NCI-H2029 treated with DMSO at 0.1 percent for 48 hours (cell line): ENCODE measurements at regions not wholly inside any gene's neighbourhood (a gene's known extent, or its start where the extent isn't known, plus 50 kb on each side); places are given as distances from the start of the nearest gene placed in this dataset.
"Not testable (repeated sequence)": the region's sequence is repeated elsewhere in the genome, so short reads cannot be mapped to it uniquely, and the experiment has no call there.

ENCODE experiments used
- DNase-seq: peaks from one replicate; lab custom pipeline; 2025; lab: John Stamatoyannopoulos, UW

GRCh38 chr7:89771003-89771636, 383.1 kb upstream of the STEAP1 start:
- DNase-seq: no peak

- DNase-seq: no peak
Measured at GRCh38 chr7:89772276-89772675, 382.0 kb upstream of the STEAP1 start.

GRCh38 chr7:89773611-89774010, 380.7 kb upstream of the STEAP1 start:
- no peak for DNase-seq

- DNase-seq: no peak
Measured at GRCh38 chr7:89775459-89775858, 378.8 kb upstream of the STEAP1 start.

GRCh38 chr7:89776980-89777379, 377.3 kb upstream of the STEAP1 start:
- DNase-seq: no peak

GRCh38 chr7:89777499-89777898, 376.8 kb upstream of the STEAP1 start:
- DNase-seq: no peak

- no peak for DNase-seq
Measured at GRCh38 chr7:89780291-89780690, 374.0 kb upstream of the STEAP1 start.

- DNase-seq: no peak
Measured at GRCh38 chr7:89796481-89796880, 357.8 kb upstream of the STEAP1 start.

- no peak for DNase-seq
Measured at GRCh38 chr7:89797965-89798598, 356.2 kb upstream of the STEAP1 start.

- DNase-seq: no peak
Measured at GRCh38 chr7:89798599-89798996, 355.7 kb upstream of the STEAP1 start.

- no peak for DNase-seq
Measured at GRCh38 chr7:89800761-89801160, 353.5 kb upstream of the STEAP1 start.

- no peak for DNase-seq
Measured at GRCh38 chr7:89809291-89809690, 345.0 kb upstream of the STEAP1 start.

- DNase-seq: no peak
Measured at GRCh38 chr7:89813081-89813480, 341.2 kb upstream of the STEAP1 start.

- DNase-seq: no peak
Measured at GRCh38 chr7:89826121-89826520, 328.1 kb upstream of the STEAP1 start.

- DNase-seq: no peak
Measured at GRCh38 chr7:89826557-89826956, 327.7 kb upstream of the STEAP1 start.

GRCh38 chr7:89837515-89837914, 316.8 kb upstream of the STEAP1 start:
- no peak for DNase-seq

- DNase-seq: no peak
Measured at GRCh38 chr7:89839329-89839728, 314.9 kb upstream of the STEAP1 start.

- DNase-seq: no peak
Measured at GRCh38 chr7:89845952-89846351, 308.3 kb upstream of the STEAP1 start.

- DNase-seq: no peak
Measured at GRCh38 chr7:89849052-89849451, 305.2 kb upstream of the STEAP1 start.

- DNase-seq: not testable (repeated sequence)
Measured at GRCh38 chr7:89857053-89857452, 297.2 kb upstream of the STEAP1 start.

GRCh38 chr7:89857767-89858166, 296.5 kb upstream of the STEAP1 start:
- DNase-seq: no peak

- no peak for DNase-seq
Measured at GRCh38 chr7:89887489-89887888, 266.8 kb upstream of the STEAP1 start.

- no peak for DNase-seq
Measured at GRCh38 chr7:89908736-89909135, 245.5 kb upstream of the STEAP1 start.

GRCh38 chr7:89914711-89915110, 239.6 kb upstream of the STEAP1 start:
- no peak for DNase-seq
